Endothelial cell (in vitro differentiated cells): ENCODE measurements at regions not wholly inside any gene's neighbourhood (a gene's known extent, or its start where the extent isn't known, plus 50 kb on each side); places are given as distances from the start of the nearest gene placed in this dataset.

Experiments
- DNase-seq: peaks from one replicate; pipeline ENCODE4 v3.0.0; 2021; ENCODE audit warnings: low spot score
- H3K27ac Mint-ChIP-seq: one replicate; pipeline ENCODE4 v1.8.0; 2021; ENCODE audit warnings: mixed read lengths, inconsistent platforms; ENCODE audit not compliant: unreplicated experiment
- H3K27me3 Mint-ChIP-seq: one replicate; pipeline ENCODE4 v1.8.0; 2021; ENCODE audit warnings: mild to moderate bottlenecking, moderate library complexity, mixed read lengths, inconsistent platforms; ENCODE audit not compliant: unreplicated experiment
- H3K36me3 Mint-ChIP-seq: one replicate; pipeline ENCODE4 v1.8.0; 2021; ENCODE audit warnings: mild to moderate bottlenecking, low read depth, mixed read lengths, inconsistent platforms; ENCODE audit not compliant: unreplicated experiment
- H3K4me1 Mint-ChIP-seq: one replicate; pipeline ENCODE4 v1.8.0; 2021; ENCODE audit warnings: mild to moderate bottlenecking, mixed read lengths, inconsistent platforms; ENCODE audit not compliant: unreplicated experiment
- H3K4me3 Mint-ChIP-seq: one replicate; pipeline ENCODE4 v1.8.0; 2021; ENCODE audit warnings: mild to moderate bottlenecking, mixed read lengths, inconsistent platforms; ENCODE audit not compliant: unreplicated experiment
- H3K9me3 Mint-ChIP-seq: one replicate; pipeline ENCODE4 v1.8.0; 2021; ENCODE audit warnings: mixed read lengths, inconsistent platforms; ENCODE audit not compliant: unreplicated experiment
- CTCF ChIP-seq: fragments of 200-600 bp; sonication (generic); IDR thresholded peaks from one replicate; pipeline ENCODE4 v1.5.0; 2021; ENCODE audit warnings: antibody characterized with exemption; ENCODE audit not compliant: unreplicated experiment

GRCh38 chr6:148059869-148060268 lies 282.8 kb upstream of the SASH1 start:
- peaks cover 3% of the 10 kb centered on the region for H3K27me3 Mint-ChIP-seq
- peaks cover 27% of the 10 kb centered on the region for H3K36me3 Mint-ChIP-seq
- no peak for DNase-seq
- H3K27ac Mint-ChIP-seq: no peak overlapping the region
- H3K4me3 Mint-ChIP-seq: no peak overlapping the region
- H3K4me1 Mint-ChIP-seq: no peaks in the 10 kb centered on the region
- no peak for TF ChIP-seq CTCF
- peaks cover 17% of the 10 kb centered on the region for H3K9me3 Mint-ChIP-seq

- Mint-ChIP-seq H3K9me3 (peaks cover 13% of the 10 kb centered on the region), H3K4me1 (no peaks in the 10 kb centered on the region), H3K27me3 (peaks cover 5% of the 10 kb centered on the region), H3K36me3 (peaks cover 19% of the 10 kb centered on the region), H3K27ac (no peak overlapping the region), H3K4me3 (no peak overlapping the region)
- DNase-seq: no peak
- TF ChIP-seq CTCF: no peak
Measured at GRCh38 chr6:148064406-148065134, 278.1 kb upstream of the SASH1 start.

GRCh38 chr6:148068437-148069061 lies 274.1 kb upstream of the SASH1 start:
- Mint-ChIP-seq H3K27ac (no peak overlapping the region), H3K9me3 (peaks cover 4% of the 10 kb centered on the region)
- TF ChIP-seq CTCF: no peak

GRCh38 chr6:148069256-148069655 lies 273.4 kb upstream of the SASH1 start:
- Mint-ChIP-seq H3K4me3 (no peak overlapping the region), H3K36me3 (peaks cover 4% of the 10 kb centered on the region), H3K9me3 (peaks cover 4% of the 10 kb centered on the region), H3K27me3 (peaks cover 5% of the 10 kb centered on the region), H3K4me1 (no peaks in the 10 kb centered on the region), H3K27ac (no peak overlapping the region)
- TF ChIP-seq CTCF: no peak
- no peak for DNase-seq

More at GRCh38 chr6:148068437-148069061, 274.1 kb upstream of the SASH1 start:
- no peaks in the 10 kb centered on the region for H3K4me1 Mint-ChIP-seq
- peaks cover 5% of the 10 kb centered on the region for H3K27me3 Mint-ChIP-seq
- H3K4me3 Mint-ChIP-seq: no peak overlapping the region
- H3K36me3 Mint-ChIP-seq: peaks cover 6% of the 10 kb centered on the region
- DNase-seq: no peak

GRCh38 chr6:148074291-148074690 lies 268.3 kb upstream of the SASH1 start:
- Mint-ChIP-seq H3K27me3 (peaks cover 5% of the 10 kb centered on the region), H3K27ac (no peak overlapping the region), H3K36me3 (no peaks in the 10 kb centered on the region), H3K4me3 (no peak overlapping the region), H3K9me3 (no peaks in the 10 kb centered on the region), H3K4me1 (no peaks in the 10 kb centered on the region)
- TF ChIP-seq CTCF: no peak
- no peak for DNase-seq
